Left hindlimb (tissue), 1 donor: ENCODE measurements at regions not wholly inside any gene's neighbourhood (a gene's known extent, or its start where the extent isn't known, plus 50 kb on each side); places are given as distances from the start of the nearest gene placed in this dataset.
A peak's percentile ranks its signal among the peaks of the same experiment; 100 is the strongest.

ENCODE experiments used
- DNase-seq: peaks from one replicate; pipeline ENCODE4 v3.0.0-alpha.2; 2018

DNA sequence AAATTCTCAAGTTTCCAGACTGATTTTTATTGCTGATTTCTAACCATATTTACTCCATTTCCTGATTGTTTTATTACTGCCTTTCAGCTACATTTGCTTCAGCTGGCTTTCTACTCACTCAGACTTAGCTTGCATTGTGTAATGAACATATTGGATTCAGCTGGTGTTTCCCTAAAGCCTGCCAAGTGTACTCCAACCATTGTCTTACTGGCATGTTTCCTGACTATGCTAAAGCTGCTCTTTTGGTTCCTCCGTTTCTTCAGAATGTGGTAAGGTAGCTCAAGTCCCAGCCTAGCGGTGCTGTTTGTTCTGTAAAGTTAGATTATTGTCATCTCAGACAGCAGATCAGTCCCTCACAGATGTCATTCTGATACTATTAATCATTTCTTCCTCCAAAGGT, 53.1 kb upstream of the GLRA2 start:
- peak; percentile 48 for DNase-seq

DNA sequence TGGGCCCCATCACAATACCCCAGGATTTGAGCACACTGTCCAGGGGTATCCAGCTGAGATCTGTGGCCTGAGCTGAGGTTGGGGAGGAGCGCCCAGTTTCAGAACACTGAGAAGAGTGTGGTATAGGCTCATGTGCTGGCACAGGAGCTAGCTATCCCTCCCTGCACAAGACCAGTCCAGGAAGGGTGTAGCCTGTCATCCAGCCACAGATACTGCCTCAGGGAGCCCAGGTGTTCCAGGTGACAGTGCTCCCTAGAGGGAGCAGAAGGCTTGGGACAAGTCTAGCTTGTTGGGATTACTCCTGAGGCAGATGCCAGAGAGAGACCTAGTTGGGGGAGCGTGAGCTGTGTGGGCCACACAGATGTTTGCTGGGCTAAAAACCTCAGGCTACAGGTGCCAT, 79.6 kb upstream of the GLRA2 start:
- no peak for DNase-seq

DNA sequence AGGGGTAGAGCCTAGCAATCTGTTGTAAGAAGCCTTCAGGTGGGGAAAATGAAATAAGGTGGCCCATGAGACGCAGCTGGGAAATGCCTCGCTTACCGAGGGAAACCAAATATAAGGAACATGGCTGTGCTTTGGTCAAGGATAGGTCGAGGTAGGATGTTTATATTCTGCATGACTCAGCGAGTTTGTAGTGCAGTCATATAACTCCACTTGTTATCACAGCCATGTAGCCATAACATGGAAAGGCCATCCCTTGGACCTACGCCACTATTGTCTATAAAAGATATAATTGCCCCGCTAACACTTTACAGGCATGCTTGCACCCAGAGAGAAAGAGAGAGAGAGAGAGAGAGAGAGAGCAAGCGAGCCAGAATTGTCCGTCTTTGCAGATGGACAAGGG, 80.9 kb upstream of the GLRA2 start:
- DNase-seq, result no peak

DNA sequence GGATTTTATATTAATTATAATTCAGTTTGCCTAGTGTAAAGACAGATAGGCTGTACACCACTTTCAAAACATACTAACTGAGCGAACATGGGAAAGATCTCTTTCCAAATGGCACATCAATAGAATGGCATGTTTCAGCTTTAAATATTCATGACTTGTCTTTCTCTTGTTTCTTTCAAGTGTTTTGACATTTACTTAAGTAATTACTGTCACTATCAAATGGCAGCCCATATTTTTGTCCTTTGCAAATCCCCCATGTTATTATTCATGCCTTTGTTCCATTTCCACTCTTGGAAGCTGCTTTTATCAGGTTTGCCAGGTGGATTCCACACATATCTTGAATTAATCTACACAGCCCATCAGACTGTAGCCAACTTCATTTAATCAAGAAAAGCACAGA, 89.2 kb upstream of the GLRA2 start:
- no peak for DNase-seq

DNA sequence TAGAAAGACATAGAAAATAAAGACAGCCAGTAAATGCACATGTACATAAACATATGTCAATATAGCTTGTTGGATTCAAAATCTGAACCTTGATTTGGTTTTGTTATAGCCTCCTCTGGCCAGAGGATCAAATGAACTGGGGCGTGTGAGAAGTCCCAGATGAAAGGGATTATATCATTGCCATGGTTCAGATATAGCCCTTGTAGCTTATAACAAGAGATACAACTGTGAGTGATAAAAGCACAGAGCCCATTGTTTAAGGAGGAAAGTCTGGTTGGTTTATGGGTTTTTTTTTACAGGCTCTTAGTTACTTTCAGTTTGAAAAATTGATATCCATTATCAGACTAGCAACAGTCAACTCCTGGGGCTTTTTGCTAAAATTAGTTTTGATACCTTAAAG, 101.7 kb upstream of the GLRA2 start:
- no peak for DNase-seq

DNA sequence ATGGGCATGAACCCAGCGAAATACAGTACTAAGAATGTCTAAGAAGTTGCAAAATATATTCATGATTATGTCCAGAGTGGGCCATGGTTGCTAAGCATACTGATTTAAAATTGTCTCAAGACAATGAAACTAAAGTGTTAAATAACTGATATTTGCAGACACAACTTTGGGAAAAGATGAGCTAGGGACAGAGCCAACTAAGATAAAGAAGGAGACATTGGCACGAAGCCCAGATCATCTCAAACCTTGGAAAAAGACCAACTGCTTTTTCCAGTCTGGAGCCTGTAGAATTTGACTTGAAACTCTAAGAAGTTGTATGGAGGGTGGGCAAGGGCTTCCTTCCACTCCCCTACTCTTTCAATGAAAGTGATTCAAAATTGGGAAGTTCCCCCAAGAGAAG, 108.5 kb upstream of the GLRA2 start:
- no peak for DNase-seq

DNA sequence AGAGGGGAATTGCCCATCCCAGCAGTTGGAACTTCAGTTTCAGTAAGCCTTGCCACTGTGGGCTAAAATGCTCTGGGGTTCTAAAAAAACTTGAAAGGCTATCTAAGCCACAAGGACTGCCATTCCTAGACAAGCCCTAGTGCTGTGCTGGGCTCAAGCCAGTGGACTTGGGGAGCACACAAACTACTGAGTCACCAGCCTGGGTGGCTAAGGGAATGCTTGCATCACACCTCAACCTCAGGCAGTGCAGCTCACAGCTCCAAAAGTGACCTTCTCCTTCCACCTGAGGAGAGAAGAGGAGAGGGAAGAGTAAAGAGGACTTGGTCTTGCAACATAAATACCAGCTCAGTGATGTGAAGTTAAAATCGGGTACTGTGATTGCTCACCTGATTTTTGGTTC, 116.7 kb upstream of the GLRA2 start:
- no peak for DNase-seq

DNA sequence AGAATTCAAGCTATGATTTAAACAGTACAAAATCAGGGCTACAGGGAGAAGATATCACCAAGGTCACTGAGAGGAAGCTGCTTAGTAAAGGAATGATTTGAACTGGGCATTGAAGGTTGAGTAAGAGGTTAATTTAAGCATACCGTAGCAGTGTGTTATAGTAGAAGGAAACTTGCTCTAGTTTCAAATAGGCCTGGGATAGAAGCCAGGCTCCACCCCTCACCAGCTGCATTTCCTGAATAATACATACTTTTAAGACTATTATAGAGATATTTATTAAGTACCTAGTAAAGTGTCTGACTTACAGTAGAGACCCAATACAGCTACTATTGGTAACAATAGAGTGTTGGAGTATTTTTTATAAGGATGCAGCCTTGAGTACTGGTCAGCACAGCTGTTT, 118.0 kb upstream of the GLRA2 start:
- no peak for DNase-seq

DNA sequence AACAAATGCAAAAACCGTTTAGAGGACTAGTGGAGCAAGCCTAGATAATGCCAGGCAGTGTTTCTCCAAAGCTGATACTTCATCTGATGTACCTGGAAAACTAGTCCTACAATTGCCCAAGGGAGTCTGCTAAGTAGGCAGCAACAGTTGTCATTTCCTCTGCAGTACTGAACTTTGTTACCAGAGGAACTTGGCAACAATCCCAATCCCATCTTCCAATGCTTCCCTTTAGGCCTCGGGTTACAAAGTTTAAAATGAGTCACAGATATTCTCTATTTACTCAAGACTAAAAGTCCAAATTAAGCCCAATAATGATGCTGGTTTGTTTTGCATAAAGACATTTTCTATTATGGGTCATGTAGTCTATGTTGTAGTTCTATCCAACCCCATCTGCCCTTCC, 120.0 kb upstream of the GLRA2 start:
- no peak for DNase-seq

DNA sequence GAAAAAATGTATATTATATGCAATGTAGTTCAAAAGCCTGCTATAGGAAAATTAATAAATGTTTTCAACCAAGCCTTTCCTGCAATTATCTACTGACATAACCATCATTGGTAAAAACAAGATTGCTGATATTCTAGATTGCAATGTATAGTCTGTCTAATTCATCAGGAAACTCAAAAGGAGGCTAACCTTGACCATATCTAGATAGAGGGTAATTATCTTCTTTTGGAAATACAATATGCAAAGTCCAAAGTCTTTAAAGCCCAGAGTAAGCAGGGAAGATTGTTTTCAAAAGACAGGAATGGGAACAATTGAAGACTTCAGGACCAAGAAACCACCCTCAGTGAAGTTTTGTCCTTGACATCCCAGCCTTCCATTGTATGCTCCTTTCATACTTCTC, 123.1 kb upstream of the GLRA2 start:
- no peak for DNase-seq

DNA sequence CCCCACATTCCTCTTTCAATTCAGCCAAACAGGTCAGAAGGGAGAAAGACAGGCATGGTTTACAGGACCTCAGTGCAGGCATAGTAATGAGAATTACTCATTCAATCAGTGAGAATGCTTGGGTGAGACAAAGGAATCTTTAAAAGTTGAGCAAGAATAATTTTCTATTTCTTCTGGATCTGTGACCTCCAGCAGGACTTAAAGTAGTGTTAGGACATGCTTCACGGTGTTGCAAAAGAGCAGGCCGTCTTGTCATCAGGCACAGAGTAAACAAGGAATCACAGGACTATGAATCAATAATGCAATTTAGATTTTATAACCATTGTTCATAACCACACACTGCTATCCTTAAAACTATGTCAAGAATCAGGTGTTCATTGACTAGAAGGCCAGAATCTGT, 130.6 kb upstream of the GLRA2 start:
- DNase-seq, result no peak

DNA sequence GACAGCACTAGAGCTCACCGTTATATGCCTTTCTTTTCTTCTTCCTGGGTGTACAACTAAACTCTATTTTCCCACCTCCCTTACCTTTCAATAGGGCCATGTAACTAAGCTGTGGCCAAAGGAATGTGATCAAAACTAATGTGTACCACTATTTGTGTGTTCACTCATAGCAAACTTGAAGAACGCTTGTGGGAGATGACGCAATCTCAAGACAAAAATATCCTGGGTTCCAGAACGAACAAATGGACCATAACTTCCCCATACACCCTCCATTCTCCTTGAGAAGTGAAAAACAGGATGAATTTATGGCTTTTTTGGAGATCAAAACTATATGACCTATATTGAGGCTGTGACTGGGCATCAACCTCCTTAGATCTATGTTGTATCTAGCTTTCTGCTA, 139.7 kb upstream of the GLRA2 start:
- DNase-seq, result no peak

DNA sequence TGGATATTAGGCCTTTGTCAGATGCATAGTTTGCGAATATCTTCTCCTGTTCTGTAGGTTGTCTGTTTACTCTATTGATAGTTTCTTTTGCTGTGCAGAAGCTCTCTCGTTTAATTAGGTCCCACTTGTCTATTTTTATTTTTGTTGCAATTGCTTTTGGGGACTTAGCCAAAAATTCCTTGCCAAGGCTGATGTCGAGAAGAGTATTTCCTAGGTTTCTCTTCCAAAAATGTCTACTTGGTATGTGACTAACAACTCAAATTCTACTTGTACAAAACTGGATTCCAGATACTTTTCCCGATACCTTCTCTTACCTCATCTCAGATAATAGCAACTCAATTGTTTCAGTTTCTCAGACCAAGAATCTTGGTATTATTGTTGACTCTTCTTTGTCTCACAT, 142.4 kb upstream of the GLRA2 start:
- DNase-seq, result no peak

DNA sequence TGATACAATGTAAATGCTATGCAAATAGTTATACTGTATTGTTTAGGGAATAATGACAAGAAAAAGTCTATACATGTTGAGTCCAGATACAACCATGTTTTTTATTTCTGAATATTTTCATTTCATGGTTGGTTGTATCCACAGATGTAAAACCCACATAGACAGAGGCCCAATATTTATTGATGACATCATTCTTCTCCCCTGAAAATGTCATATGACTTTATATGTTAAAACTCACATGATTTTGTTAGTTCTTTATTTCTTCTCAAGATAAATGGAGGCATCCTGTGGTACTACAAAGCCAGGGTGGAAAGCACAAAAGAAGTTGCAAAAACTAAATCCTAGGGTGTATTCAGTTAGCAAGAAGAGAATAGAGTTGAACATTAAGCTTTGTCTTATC, 149.3 kb upstream of the GLRA2 start:
- DNase-seq, result no peak

DNA sequence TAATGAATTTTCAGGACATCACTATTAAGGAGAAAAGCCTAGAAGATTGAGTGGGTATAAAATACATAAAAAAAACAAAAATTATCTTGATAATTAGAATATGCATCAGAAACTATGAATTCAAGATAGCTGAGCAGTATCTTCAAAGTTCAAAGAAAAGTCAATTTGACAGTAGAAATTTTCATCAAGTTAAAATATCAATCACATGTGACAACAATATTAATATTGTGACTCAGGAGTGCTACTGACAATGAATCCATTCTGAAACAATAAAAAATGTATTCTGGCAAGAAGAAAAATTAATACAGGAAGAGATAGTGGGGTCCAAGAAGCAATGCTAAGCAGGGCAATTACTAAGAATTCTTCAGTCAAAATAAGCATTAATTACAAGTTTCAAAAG, 151.9 kb upstream of the GLRA2 start:
- DNase-seq, result no peak

DNA sequence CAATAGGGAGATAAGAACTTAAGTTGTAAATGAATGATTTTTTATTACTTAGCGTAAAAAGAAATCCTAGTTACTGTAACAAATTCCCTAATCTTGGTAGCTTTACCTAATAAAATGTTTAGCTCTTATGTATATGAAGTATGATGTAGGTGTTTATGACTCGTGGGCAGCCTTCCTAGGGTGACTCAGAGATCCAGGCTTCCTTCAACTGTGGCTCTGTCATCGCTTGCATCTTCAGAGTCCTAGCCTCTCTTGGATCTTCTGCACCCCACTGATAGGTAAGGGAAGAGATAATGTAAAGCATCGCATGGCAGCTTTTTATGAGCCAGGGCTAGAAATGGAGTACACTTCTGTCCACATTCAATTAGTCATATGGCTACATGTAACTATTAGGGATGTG, 165.6 kb upstream of the GLRA2 start:
- DNase-seq, result no peak

DNA sequence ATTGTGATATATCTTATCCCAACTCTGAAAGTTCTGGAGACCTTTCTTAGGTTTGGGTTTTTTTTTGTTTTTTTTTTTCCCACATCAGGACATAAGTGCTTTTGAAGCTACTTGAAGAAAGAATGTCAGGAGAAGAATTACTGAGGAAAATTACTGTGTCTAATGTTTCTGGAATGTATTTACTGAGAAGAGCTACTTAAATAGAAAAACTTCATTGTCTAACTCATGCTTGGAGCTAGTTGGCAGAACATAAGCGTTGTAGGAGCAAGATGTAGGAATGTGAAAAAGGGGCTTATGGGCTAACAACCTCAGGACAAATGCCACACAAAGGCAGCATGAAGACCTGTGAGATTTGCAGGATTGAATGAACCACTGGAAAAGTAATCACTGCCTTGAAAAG, 166.6 kb upstream of the GLRA2 start:
- no peak for DNase-seq

DNA sequence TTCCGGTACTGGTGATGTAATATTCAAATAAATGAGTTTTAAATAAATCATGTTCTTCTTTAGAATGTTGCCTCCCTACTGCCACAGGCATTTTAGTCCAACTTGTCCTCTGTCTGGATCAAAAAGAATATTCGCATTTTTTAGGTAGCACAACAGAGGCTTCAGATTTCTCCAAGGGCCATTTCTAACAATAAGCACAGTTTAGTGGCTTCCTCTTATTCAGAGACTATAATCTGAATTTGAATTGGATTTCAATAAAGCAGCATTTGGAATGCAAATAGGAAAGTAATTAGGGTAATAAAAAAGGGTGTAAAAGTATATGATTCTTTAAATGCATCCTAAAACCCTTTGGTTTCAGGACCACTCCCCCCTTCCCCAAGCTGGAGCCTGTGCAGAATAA, 167.9 kb upstream of the GLRA2 start:
- DNase-seq, result no peak

DNA sequence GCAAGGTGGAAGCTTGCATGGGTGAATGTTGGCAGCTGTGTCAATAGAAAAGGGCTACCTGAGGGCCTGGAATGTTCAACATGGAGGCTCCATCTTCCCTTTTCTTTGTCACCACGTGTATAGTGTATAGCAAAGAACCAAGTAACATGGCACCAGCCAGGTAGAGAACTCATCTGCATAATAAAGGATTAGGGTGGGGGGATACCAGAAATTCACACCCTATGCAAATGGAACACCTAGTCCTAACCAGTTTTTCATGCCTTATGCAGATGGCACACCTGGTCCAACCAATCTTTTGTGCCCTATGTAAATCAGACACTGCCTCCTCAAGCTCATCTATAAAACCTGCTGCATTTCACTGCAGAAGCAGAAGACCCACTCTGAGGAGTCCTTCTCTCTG, 169.6 kb upstream of the GLRA2 start:
- DNase-seq, result no peak

DNA sequence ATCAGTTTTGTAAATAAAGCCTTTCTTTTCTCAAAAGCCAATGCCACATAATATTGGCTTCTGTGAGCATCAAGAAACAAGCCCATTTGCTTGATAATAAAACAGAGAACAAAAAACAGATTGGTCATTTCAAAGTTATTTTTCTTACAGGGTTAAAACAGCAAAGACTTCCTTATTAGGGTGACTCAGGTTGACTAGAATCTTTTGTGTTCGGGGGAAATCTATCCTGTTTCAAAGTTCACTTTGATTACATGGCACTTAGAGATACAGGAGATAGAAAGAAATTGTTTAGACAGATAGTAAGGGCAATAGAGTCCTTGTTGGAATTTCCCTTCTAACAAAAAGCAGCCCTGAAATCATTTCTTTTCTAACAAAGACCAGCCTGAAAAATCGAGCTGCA, 170.0 kb upstream of the GLRA2 start:
- DNase-seq, result no peak

DNA sequence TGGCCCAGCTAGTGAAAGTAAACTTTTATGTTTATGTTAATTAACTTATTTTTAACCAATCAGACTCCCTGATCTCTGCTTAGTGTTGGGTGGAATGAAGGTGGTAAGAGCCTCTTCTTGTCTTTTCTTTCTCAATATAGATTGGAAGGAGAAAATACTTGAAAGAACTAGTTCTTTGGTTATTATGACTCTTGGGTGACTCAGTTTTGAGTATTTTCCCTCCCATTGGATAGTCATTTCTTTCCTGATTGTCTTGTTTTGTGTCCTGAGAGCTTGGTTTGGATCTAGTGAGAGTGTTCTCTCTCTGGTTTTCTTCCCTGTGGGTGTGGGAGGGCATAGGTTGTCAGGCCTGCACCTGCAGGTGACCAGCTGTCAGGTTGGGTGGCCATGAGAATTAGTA, 172.0 kb upstream of the GLRA2 start:
- DNase-seq, result no peak

DNA sequence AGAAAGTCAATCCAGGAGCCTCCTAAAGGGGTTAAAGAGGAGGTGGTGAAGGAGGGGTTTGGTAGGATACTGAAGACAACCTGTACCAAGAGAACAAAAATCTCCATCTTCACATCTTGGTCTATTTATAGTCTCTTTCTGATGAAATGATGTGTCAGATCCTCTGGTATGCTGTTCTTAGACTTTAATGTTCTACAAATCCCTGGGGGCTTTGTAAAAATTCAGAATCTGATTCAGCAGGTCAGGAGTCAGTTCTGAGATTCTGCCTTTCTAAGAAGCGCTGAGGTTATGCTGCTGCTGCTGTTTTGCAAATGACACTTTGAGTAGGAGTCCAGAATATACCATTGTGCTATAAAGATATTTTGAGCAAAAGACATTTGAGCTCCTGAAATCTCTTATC, 172.9 kb upstream of the GLRA2 start:
- no peak for DNase-seq

DNA sequence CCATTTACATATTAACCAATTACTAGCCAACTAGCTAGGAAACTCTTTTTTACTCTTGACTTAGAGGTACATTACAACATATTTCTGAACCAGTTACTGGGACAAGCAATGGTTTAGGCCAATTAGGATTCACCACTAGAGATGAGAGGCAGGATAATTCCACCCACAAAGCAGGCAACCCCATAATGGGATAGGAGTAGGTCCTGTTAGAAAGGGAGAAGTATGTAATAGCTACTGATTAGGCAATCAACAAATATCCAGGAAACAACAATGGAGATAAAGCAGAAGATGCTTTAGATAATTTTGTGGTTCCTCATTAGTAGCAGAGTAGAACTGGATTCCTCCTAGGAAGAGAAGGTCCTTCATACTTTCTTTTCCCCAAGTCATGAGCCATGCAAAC, 173.8 kb upstream of the GLRA2 start:
- DNase-seq, result no peak

DNA sequence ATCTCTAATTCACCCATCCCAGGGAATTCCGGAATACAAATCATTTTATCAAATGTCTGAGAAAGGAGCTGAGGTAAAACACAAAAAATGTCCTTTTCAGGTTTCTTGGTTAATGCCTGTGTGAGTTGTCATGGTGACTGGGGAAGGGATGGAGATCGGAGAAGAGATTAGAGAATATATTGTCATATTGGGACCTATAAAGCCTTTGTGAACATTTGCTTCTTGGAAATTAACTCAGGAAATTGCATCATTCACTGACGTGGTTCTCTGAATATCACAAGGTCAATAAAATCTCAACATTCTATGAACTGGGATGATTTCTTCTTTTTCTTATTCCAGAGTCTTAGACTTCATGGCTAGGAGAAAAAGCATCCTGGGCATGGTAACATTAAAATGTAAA, 174.8 kb upstream of the GLRA2 start:
- DNase-seq, result no peak

DNA sequence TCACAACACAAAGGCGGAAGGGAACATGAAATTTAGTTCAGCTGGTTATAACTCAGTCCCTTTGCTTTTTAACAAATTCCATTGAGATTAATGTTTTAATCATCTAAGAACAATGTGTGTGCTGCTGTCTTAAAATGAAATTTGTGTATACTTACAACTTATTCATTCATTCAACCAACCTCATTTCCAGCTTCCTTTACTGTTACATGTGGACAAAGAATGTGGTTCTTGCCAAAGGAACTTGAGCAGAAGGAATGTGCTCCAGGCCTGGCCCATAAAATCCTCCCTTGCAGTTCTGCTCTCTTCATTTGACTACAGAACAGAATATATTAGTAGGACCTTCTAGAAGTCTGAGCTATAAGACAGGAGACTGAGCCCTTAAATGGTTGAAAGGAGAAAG, 176.8 kb upstream of the GLRA2 start:
- DNase-seq, result no peak

DNA sequence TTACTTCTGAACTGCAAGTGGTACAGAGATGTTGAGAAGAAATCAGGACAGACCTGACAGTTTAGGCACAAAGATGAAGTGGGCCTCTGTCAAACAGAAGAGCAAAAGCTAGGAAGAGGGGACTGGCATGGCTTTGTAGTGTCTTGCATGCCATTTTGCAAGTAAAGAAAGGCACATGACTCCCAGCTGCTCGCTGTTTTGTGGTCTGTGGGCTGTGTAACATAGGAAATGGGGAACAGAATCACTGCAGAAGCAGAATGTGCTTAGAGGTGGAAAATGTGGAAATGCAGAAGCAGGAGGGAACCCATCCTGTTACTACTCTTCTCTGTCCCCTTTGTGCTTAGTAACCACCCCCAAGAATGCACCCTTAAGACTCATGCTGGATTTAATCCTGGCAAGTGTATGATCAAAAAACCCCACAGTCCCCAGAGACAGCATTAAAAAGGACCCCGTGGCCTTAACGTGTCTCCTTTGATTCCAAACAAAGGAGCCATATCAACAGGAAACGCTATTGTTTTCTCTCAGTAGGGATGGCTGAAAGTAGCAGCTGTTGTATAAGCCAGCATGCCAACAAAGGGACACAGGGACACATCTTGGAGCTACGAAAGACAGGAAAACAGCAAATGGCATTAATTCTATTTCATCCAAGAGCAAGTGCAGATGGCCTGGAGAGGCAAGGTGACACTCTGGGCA, 177.6 kb upstream of the GLRA2 start:
- DNase-seq, result no peak
